NT2/D1 (cell line): ENCODE measurements at regions not wholly inside any gene's neighbourhood (a gene's known extent, or its start where the extent isn't known, plus 50 kb on each side); places are given as distances from the start of the nearest gene placed in this dataset.

Source experiments
- YY1 ChIP-seq: IDR thresholded peaks from 2 replicates; pipeline ENCODE4 v1.6.1; 2011; ENCODE audit not compliant: insufficient read length, insufficient read depth
- ZNF274 ChIP-seq: IDR thresholded peaks from 2 replicates; pipeline ENCODE4 v1.6.1; 2011; ENCODE audit warnings: mild to moderate bottlenecking, low read depth, low read length

- TF ChIP-seq ZNF274 (no peak), YY1 (no peak)
Measured at GRCh38 chr2:75411574-75411973, 149.2 kb downstream of the EVA1A start.
